SW480 (cell line): ENCODE measurements at regions not wholly inside any gene's neighbourhood (a gene's known extent, or its start where the extent isn't known, plus 50 kb on each side); places are given as distances from the start of the nearest gene placed in this dataset.
"Not testable (repeated sequence)": the region's sequence is repeated elsewhere in the genome, so short reads cannot be mapped to it uniquely, and the experiment has no call there.

Experiments used
- DNase-seq: peaks from one replicate; pipeline ENCODE4 v3.0.0-alpha.2; 2016; ENCODE audit warnings: low spot score

DNA sequence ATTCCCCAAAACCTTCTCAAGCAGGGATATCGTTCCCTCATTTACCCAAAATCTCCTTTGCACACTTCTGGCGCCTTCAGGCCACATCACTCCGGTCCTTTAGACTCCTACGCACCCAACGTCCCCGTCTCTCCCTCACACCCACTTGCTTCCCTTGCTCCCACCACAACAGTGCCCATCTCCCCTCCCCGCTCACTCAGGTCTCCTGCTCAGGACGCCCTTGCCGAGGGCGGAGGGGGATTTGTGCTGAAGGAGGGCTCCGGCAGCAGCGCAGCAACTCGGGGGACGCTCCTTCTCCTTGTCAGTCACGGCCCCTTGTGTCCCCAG lies 71.6 kb downstream of the PCMTD2 start:
- DNase-seq, result not testable (repeated sequence)

DNA sequence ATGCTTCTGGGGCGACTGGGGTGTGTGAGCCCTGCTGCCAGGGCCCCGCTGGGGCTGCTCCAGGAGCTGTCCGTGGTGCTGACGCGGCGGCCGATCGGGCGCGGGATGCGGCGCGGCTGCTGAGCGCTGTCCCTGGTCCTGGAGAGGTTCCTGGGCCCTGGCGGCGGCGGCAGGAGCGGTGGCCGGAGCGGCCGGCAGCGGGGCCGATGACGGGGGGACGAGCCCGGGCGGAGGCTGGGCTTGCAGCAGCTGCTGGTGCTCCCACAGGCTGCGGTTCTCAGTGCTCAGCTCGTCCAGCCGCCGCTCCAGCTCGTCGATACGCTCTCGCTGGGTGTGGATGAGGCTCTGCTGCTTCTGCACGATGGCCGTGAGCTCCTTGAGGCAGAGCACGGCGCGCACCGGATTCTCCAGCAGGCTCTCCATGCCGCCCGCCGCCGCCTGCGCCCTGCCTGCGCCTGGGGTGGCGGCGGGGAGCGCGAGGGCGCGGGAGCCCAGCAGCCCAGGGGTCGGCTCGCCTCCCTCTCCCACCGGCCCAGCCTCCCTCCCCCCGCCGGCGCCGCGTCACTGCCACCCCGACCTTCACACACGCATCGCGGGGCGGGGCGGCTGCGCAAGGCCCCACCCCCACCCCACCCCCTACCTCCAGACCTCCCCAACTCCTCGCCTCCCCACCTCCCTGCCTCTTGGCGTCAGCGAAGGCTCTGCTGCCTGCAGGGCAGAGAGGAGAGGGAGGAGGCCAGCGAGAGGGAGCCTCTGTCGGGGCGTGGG lies 72.2 kb downstream of the PCMTD2 start:
- peak; percentile 18 for DNase-seq

DNA sequence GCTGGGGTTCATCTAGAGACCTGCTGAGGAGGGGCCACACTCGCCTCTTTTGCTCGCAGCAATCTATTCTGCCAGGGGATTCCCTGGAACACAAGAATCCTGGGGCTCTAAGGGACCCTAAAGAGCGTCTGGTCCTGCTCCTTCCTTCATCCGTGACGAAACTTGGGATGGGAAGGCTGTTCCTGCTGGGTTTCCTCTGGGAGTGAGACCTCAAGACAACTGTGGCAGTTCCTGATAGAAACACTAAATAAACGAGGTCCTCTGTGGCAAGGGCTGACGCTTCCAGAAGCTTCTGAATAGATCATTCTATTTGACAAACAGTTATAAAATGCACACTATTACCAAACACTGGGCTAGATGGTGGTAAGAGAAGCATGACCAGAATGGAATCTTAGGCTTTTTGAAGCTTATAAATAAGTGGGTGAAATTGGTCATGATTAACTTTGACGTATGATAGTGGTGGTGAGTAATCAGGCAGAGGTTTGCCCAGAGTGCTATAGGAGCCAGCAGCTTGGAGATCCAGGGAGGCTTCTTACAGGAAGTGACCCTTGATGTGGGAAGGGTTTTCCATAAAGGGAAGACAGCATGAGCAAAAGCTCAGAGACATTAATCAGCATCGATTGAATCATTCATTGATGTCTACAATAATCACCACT lies 73.2 kb downstream of the PCMTD2 start:
- peak; percentile 47 for DNase-seq

DNA sequence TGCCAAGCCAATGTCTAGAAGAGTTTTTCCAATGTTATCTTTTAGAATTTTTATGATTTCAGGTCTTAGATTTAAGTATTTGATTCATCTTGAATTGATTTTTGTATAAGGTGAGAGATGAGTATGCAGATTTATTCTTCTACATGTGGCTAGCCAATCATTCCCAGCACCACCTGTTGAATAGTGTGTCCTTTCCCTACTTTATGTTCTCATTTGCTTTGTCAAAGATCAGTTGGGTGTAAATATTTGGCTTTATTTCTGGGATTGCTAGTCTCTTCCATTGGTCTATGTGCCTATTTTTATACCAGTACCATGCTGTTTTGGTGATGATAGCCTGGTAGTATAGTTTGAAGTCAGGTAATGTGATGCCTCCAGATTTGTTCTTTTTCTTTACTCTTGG lies 77.1 kb downstream of the PCMTD2 start:
- DNase-seq, result not testable (repeated sequence)
